HG02759 (cell line): ENCODE measurements at regions not wholly inside any gene's neighbourhood (a gene's known extent, or its start where the extent isn't known, plus 50 kb on each side); places are given as distances from the start of the nearest gene placed in this dataset.

Experiments
- ATAC-seq: cut with Tn5 transposase; IDR thresholded peaks from one replicate; pipeline ENCODE4 v1.9.1; 2021; ENCODE audit warnings: mild to moderate bottlenecking, moderate library complexity; ENCODE audit not compliant: unreplicated experiment

DNA sequence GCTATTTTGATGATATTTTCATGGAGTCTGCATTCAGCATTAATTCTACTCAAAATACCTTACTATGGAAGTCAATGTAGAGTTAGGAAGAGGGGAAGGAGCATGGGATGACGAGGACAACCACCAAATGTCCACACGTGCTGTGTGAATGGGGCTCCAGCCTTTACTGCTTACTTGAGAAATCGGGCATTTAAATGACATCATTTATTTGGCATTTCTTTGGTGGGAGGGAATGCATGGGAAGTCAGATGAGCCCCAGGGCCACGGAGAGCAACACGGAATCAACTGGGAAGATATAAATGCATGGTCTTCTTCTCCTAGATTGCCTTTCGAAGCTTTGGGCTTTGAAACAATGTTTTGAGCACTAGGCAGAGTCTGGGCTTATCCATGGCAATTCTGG is 458.5 kb upstream of the KLF4 start:
- ATAC-seq, result no peak

GRCh38 chr9:107946364-107947141 is 457.0 kb upstream of the KLF4 start:
- ATAC-seq, result no peak

- ATAC-seq, result no peak
These were observed 456.4 kb upstream of the KLF4 start for GRCh38 chr9:107945961-107946360.

DNA sequence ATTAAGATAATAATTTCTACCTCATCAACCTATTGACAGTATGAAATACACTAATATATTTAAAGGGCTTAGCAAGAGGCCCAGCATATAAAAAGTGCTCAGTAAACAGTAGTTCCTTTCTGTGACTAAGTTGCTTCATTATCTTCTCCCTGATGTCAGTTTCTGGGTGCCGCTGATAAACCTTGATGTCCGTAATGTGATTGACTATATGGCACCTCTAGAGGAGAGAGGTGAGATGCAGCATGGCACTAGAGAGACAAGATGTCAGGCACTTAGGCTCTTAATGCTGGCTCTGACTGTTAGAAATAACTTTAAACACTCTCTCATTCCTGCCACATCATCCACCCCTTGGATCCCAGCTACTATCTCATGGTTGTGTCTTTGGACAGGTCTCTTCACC is 455.9 kb upstream of the KLF4 start:
- ATAC-seq, result no peak

GRCh38 chr9:107944387-107944786 is 454.8 kb upstream of the KLF4 start:
- no peak for ATAC-seq

GRCh38 chr9:107943901-107944300 is 454.3 kb upstream of the KLF4 start:
- no peak for ATAC-seq

GRCh38 chr9:107942856-107943255 is 453.3 kb upstream of the KLF4 start:
- ATAC-seq, result no peak

DNA sequence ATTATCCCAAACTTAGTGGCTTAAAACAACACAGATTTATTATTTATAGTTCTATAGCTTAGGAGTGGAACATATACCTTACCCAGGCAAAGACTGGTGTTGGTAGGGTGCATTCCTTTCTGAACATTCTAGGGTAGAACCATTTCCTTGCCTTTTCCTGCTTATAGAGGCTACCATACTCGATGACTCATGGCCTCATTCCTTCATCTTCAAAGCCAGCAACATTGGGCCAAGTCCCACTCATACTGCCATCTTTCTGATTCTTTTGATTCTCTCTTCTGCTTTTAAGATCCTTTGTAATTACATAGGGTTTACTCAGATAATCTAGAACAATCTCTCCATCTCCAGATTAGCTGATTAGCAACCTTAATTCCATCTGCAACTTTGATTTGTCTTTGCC is 452.7 kb upstream of the KLF4 start:
- ATAC-seq, result no peak

DNA sequence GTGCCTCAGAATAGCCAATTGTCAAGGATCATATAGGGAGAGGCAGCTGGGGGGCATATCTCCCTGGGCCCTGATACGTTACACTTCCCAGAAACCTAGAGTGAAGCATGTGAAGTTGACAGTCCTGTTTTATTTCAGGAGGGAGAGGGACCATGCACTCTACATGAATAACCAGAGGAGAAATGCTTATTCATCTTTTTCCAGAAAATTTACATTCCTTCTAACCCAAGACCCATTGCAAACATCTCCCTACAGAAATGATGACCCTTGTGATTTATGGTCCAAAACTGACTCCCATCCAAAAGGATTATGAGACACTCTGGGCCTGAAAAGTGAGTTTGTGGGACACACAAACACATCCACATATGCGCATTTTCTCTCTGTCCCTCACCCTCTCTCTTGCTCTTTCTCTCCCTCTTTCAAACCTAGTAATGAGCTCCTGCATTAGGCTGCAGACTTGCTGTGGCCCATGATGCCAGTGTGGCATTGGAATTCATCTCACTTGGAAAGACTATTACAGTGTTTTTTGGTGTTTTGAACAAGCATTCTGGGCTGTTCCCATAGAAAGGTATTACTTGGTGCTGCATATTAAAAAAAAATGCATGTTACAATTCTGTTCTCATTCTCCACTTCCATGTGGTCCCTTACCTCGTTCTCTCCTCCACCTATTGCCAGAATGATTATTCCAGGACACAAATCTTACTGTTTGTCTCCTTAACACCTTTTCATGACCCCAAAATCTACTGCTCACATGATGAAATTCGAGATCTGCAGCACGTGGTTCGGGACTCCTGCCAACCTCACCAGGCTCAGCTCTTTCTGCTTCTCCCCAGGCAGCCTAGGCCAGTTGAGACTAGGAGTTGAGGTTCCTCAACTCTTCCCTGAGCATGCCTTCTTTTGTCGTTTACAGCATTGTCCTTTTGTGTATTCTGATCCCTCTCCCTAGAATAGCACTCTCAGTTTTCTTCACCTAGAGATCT is 451.3 kb upstream of the KLF4 start:
- no peak for ATAC-seq

GRCh38 chr9:107938801-107939386 is 449.3 kb upstream of the KLF4 start:
- no peak for ATAC-seq

- no peak for ATAC-seq
These were observed 446.4 kb upstream of the KLF4 start for GRCh38 chr9:107935931-107936330.

DNA sequence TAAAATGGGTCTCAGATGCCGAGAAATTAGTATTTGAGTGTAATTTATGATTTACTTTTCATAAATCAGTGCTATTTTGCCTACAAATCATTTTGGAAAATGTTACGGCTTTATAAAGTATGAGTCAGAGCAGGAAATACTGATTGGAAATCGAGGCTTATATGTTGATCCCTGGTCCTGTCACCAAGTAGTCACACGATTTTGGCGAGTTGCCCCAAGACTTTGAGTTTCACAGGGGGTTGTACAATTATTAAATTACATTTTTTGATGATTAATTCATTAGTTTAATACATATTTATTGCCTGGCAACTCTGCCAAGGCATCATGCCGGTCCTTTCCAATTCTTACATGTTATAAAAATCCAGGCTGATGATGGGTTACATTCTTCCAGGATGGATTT is 443.9 kb upstream of the KLF4 start:
- ATAC-seq, result no peak

DNA sequence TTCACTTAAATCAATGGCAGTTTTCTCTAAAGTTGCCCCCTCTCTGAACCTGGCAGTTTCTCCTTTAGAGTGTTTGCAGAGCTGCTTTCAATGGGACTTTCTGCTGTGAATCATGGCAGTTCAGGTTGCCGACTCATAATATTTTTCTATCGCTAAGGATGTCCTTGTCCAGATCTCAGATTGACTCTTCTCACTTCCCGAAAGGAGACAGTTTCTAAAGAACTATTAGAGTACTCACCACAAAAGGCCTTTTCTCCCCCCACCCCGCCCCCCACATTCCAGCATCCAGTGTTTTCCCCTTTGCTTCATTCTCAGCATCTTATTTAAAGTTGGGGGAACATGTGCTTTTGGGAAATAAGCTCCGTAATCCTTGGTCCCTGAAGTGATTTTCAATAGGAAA is 443.5 kb upstream of the KLF4 start:
- ATAC-seq, result no peak

GRCh38 chr9:107932601-107933000 is 443.0 kb upstream of the KLF4 start:
- no peak for ATAC-seq

GRCh38 chr9:107932046-107932445 is 442.5 kb upstream of the KLF4 start:
- ATAC-seq, result no peak

DNA sequence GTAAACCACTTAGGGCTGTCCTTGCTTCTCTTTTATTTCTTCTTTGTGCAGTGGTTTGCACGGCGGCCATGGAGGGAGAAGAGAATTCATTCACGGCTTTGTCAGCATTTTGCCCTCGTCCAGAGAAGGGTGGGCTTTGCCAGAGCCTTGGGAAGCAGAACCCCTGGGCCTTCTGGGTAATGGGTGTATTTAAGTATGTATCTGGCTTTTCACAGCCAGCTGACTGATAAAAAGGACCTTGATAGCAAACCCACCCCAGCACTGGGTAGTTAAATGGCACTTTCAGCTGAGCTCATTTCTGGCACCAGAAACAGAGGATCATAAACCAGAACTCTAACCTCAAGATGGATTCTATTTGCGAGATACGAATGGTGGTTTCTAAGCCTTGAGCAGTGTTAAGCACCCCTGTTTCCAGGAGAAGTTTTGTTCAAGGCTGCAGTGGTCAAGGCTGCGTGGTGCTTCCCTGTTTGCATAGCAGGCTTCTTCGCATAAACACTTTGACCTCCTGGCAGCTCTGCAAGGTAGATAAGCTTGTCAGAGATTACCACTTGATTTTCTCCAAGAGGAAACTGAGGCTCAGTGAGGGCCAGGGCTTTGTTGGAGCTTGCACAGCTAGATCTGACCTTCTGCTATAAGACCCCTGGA is 441.6 kb upstream of the KLF4 start:
- ATAC-seq, result no peak

GRCh38 chr9:107929443-107929842 is 439.9 kb upstream of the KLF4 start:
- no peak for ATAC-seq

- no peak for ATAC-seq
These were observed 439.3 kb upstream of the KLF4 start for GRCh38 chr9:107928701-107929371.

- no peak for ATAC-seq
These were observed 437.7 kb upstream of the KLF4 start for GRCh38 chr9:107927276-107927675.

DNA sequence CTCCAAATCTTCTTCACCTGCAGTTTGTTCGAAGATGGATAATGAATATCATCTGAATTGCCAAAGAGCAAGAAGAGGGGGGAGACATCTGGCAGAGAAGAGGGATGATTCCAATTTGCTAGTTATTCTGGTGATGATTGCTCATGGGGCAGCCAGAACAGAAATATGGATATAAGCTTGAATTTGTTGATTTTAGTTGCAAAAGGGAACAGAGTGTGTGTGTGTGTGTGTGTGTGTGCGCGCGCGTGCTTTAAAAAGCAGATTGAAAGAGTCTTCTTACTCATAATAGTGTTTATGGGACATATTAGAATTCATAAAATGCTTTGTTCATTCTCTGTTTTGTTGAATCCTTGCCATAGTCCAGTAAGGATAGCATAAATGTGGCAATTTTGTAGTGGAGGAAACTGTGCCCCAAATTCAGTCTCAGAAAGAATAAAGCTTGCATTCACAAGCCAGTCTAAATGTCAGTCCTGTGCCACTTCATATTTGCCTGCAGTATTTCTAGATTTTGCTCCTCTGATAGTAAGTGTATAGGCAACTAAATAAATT is 436.3 kb upstream of the KLF4 start:
- ATAC-seq, result no peak
